ENCODE measurements at regions not wholly inside any gene's neighbourhood (a gene's known extent, or its start where the extent isn't known, plus 50 kb on each side); places are given as distances from the start of the nearest gene placed in this dataset.
A peak's percentile ranks its signal among the peaks of the same experiment; 100 is the strongest.
"Not testable (repeated sequence)": the region's sequence is repeated elsewhere in the genome, so short reads cannot be mapped to it uniquely, and the experiment has no call there.

DNA sequence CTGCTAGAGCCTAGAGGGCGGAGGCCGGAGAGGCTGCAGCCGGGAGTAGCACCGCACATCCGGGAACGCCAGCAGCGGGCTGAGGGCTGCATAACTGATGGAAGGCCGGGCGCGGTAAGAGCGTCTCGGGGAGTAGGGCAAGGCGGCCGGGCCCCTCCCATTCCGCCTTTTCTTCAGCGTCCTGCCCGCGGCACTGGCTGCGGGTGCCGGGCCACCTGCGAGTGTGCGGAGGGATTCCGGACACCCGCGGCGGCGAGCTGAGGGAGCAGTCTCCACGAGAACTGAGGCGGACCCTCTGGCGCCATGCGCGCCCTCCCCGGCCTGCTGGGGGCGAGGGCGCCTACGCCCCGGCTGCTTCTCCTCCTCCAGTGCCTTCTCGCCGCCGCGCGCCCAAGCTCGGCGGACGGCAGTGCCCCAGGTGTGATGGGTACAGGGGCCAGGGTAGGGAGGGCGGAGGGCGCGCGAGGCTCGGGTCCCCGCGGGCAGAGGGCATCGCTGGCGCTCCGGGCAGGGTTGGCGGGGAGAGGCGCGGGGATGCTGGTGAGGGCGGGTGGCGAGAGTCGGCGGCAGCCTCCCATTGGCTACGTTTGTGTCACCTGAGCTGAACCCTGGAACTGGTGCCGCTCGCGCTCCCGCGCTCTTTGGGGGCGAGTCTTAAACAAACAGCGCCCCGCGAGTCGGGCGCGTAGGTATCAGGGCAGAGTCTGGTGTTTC lies 334.4 kb downstream of the SRGAP2C start:
- DNase-seq (ENCODE audit: low spot score): peak; percentile 56

DNA sequence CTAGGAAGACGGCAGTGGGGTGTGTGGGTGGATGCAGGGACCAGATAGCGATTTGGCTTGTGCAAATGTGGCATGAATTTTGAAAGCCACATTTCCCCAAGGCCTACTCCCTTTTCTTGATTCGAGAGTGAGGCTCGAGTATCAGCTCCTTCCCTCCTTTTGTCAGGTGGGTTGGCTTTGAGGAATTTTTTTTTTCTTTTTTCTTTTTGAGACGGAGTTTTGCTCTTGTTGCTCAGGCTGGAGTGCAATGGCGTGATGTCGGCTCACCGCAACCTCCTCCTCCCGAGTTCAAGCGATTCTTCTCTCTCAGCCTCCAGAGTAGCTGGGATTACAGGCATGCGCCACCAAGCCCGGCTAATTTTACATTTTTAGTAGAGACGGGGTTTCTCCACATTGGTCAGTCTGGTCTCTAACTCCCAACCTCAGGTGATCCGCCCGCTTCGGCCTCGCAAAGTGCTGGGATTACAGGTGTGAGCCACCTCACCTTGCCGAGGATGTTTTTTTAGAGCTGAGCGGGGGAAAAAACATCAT lies 335.0 kb downstream of the SRGAP2C start:
- not testable (repeated sequence) for DNase-seq (ENCODE audit: low spot score)

DNA sequence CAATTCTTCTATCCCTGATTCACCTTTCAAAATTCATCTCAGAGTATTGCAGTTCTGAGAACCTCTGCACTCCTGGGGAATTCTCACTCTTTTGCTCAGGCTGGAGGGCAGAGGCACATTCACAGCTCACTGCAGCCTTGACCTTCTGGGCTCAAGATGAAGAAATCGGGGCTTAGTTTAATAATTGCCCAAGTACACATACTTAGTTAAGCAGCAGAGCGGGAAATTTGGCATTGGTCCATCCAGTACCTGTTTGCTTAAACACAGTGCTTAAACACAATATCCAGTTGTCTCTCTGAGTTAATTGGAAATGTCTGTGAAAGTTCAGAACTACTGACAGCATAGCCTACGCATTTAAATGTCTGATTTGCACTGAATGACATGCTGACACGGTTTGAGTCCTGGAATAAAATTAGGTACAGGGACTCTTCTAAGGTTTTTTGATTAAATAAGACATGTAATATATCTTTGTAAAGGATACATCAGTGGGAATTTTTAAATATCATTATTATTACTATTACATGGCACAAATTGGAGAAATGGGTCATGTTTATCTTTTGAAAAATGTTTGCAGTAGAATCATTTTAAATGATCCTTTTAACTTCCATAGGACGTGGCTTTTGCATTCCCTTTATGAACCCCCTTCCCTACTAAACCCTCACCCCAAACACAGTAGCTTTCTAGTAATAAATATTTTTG lies 337.4 kb downstream of the SRGAP2C start:
- DNase-seq (ENCODE audit: low spot score): peak; percentile 91

DNA sequence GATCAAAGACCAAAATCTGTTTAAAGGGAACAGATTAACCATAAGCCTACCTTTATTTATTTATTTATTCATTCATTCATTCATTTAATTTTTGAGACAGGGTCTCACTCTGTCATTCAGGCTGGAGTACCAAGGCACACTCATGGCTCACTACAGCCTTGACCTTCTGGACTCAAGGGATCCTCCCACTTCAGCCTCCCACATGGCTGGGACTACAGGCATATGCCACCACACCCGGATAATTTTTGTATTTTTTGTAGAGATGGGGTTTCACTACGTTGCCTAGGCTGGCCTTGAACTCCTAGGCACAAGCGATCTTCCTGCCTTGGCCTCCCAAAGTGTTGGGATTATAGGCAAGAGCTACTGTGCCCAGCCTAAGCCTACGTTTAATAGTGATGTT lies 338.3 kb downstream of the SRGAP2C start:
- DNase-seq (ENCODE audit: low spot score): not testable (repeated sequence)

GRCh38 chr1:121525355-121525754 lies 340.6 kb downstream of the SRGAP2C start:
- DNase-seq (ENCODE audit: low spot score): no peak

DNA sequence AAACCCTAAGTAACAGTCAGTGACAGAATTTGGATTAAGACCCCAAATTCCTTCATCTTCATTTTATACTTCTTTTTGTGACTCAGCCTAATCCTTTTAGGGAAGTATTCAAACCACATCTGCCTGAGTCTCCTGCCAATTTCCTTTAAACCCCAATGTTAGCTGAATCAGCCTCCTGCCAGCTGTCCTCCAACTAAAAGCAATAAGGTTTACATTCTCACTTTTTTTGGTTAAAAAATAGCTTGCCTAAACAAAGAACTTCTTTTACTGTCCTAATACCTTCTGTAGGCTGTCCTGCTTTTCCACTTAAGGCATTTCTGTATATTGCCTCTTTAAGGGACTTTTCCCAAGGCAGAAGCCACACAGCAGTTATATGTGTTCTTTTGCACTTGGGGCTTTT lies 344.2 kb downstream of the SRGAP2C start:
- DNase-seq (ENCODE audit: low spot score): not testable (repeated sequence)

- DNase-seq (ENCODE audit: low spot score): not testable (repeated sequence)
Observed at GRCh38 chr1:121530026-121530425, 345.3 kb downstream of the SRGAP2C start.

GRCh38 chr1:121531747-121532146 lies 347.0 kb downstream of the SRGAP2C start:
- DNase-seq (ENCODE audit: low spot score): not testable (repeated sequence)

- DNase-seq (ENCODE audit: low spot score): not testable (repeated sequence)
Observed at GRCh38 chr1:121538148-121538547, 353.4 kb downstream of the SRGAP2C start.

GRCh38 chr1:121538943-121539575 lies 354.3 kb downstream of the SRGAP2C start:
- DNase-seq (ENCODE audit: low spot score): no peak

- DNase-seq (ENCODE audit: low spot score): not testable (repeated sequence)
Observed at GRCh38 chr1:121543988-121544387, 359.2 kb downstream of the SRGAP2C start.

- no peak for DNase-seq (ENCODE audit: low spot score)
Observed at GRCh38 chr1:121544500-121544899, 359.7 kb downstream of the SRGAP2C start.

- DNase-seq (ENCODE audit: low spot score): not testable (repeated sequence)
Observed at GRCh38 chr1:121545899-121546298, 361.1 kb downstream of the SRGAP2C start.

- no peak for DNase-seq (ENCODE audit: low spot score)
Observed at GRCh38 chr1:121546830-121547591, 362.2 kb downstream of the SRGAP2C start.

DNA sequence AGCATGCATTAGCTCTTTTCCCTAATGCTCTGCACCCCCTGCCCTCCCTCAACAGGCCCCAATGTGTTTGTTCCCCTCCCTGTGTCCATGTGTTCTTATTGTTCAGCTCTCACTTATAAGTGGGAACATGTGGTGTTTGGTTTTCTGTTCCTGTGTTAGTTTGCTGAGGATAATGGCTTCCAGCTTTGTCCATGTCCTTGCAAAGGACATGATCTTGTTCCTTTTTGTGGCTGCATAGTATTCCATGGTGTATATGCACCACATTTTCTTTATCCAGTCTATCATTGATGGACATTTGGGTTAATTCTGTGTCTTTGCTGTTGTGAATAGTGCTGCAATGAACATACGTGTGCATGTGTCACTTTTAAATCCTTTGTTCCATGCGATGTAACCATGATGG lies 363.0 kb downstream of the SRGAP2C start:
- DNase-seq (ENCODE audit: low spot score): not testable (repeated sequence)

DNA sequence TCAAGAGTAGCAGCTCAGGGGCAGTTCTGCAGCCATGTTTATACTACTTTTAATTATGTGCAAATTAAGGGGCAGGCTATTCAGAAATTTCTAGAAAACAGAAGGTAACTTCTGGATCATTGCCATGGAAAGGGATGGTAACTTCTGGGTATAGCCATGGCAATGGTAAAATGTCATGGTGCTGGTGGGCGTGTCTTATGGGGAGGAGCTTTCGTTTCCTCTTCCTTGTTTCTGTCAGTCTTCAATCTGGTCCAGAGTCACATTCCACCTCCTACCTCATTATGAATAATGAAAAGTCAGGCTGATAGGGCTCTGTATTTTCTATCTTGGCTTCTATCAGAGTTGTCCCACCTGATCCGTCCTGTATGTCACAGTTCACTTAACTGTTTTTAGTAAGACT lies 366.0 kb downstream of the SRGAP2C start:
- DNase-seq (ENCODE audit: low spot score): not testable (repeated sequence)

GRCh38 chr1:121551491-121551890 lies 366.7 kb downstream of the SRGAP2C start:
- not testable (repeated sequence) for DNase-seq (ENCODE audit: low spot score)

- not testable (repeated sequence) for DNase-seq (ENCODE audit: low spot score)
Observed at GRCh38 chr1:121556560-121556959, 371.8 kb downstream of the SRGAP2C start.

DNA sequence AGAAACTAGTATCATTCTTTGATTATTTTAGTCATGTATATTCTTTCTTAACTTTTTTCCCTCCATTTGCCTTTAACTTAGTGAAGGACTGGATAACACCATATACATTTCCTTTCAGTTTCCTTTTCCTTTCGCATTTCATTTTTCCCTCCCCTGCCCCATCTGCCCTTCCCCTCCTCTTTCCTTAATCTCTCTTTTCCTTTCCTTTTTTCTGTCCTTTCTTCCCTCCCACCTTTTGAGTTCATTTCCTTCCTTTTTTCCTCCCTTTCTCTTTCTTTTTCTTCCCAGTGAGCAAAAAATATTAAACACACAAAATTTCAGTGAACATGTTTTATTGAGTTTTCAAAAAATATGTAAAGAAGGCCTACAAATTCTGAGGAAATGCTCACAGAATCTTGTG lies 373.3 kb downstream of the SRGAP2C start:
- DNase-seq (ENCODE audit: low spot score): not testable (repeated sequence)

DNA sequence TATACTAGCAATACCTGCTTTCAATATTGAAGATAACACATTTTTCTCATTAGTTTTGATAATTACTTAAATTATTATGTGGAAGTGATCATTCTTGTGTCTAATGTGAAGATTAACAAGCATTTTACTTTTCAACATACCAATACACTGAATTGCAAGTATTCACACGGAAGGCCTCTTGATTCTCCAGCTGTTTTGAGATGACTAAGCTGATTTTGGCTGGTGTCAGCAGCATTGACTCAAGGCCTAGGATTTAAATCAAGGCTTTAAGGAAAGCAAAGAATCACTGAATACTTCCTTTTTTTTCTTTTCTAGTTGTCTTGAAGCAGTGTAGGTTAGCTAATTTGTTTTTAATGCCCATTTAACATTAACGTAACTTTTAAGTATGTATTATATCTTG lies 373.7 kb downstream of the SRGAP2C start:
- DNase-seq (ENCODE audit: low spot score): peak; percentile 60

GRCh38 chr1:121566346-121566745 lies 381.6 kb downstream of the SRGAP2C start:
- no peak for DNase-seq (ENCODE audit: low spot score)

- no peak for DNase-seq (ENCODE audit: low spot score)
Observed at GRCh38 chr1:121569428-121569827, 384.7 kb downstream of the SRGAP2C start.

Measured in kidney tubule cell (primary cell).